22Rv1 (cell line): ENCODE measurements at regions not wholly inside any gene's neighbourhood (a gene's known extent, or its start where the extent isn't known, plus 50 kb on each side); places are given as distances from the start of the nearest gene placed in this dataset.
A peak's percentile ranks its signal among the peaks of the same experiment; 100 is the strongest.

Experiments used
- H3K27ac ChIP-seq: fragments of 450-650 bp; 2 replicates; pipeline ENCODE4 v1.5.1; 2017
- ZFX ChIP-seq: fragments of 450-650 bp; IDR thresholded peaks from 2 replicates; pipeline ENCODE4 v1.6.1; 2017; ENCODE audit warnings: antibody characterized with exemption, borderline replicate concordance
- TF ChIP-seq, protein P1 (sequence below): fragments of 450-650 bp; IDR thresholded peaks from 2 replicates; pipeline ENCODE4 v1.5.1; 2017; ENCODE audit warnings: mild to moderate bottlenecking

GRCh38 chr7:35513828-35514227 lies 181.1 kb downstream of the HERPUD2 start:
- no peak overlapping the region for H3K27ac ChIP-seq
- no peak for TF ChIP-seq ZFX
- TF ChIP-seq, protein P1, sequence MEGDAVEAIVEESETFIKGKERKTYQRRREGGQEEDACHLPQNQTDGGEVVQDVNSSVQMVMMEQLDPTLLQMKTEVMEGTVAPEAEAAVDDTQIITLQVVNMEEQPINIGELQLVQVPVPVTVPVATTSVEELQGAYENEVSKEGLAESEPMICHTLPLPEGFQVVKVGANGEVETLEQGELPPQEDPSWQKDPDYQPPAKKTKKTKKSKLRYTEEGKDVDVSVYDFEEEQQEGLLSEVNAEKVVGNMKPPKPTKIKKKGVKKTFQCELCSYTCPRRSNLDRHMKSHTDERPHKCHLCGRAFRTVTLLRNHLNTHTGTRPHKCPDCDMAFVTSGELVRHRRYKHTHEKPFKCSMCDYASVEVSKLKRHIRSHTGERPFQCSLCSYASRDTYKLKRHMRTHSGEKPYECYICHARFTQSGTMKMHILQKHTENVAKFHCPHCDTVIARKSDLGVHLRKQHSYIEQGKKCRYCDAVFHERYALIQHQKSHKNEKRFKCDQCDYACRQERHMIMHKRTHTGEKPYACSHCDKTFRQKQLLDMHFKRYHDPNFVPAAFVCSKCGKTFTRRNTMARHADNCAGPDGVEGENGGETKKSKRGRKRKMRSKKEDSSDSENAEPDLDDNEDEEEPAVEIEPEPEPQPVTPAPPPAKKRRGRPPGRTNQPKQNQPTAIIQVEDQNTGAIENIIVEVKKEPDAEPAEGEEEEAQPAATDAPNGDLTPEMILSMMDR, result no peak

GRCh38 chr7:35513195-35513594 lies 181.7 kb downstream of the HERPUD2 start:
- TF ChIP-seq ZFX, result no peak
- TF ChIP-seq, protein P1, result no peak
- H3K27ac ChIP-seq, result no peak overlapping the region

DNA sequence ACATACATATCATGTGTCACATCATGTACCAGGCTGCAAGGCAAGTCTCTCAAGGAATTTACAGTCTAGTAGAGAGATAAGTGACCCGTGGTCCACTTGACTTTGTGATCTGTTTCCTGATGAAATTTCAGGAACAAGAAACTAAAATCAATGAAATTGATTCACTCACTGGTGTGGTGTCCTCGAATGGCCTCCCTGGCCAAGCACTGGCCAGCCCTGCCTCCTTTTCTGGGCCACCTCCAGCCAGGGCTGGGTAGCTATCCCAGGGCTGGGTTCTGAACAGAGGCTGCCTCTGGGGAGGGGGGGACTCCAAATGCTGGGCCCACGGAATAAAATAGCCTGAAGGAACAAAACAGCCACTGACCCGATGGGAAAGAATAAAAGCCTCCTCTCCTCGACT lies 182.2 kb downstream of the HERPUD2 start:
- no peak for TF ChIP-seq ZFX
- TF ChIP-seq, protein P1, result no peak
- H3K27ac ChIP-seq, result no peak overlapping the region

- TF ChIP-seq, protein P1, result 0 out of 2 replicates have a peak, but pooled peaks have one; percentile 7
- no peak for TF ChIP-seq ZFX
- no peak overlapping the region for H3K27ac ChIP-seq
Measured at GRCh38 chr7:35508623-35509400, 186.1 kb downstream of the HERPUD2 start.

DNA sequence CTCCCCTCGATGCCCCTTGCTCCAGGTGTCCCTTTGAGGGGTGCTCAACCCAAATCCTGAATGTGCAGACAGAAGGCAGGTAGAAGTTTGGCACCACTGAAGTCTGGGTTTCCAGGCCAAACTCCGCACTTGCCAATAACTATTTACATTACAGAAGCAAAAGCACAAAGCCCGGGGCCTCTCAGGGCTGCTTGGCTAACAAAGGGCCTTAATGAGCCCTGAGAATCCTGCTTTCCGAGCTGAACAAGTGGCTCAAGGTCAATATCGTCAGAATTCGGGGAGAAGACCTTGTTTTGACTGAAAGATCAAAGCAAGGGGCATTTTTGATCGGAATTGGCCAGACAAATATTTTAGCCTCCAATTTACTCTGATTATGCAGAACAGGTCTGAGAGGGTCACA lies 189.9 kb downstream of the HERPUD2 start:
- H3K27ac ChIP-seq, result no peak overlapping the region
- TF ChIP-seq, protein P1, result no peak
- TF ChIP-seq ZFX, result no peak

- TF ChIP-seq, protein P1, result no peak
- no peak overlapping the region for H3K27ac ChIP-seq
Measured at GRCh38 chr7:35504365-35504764, 190.6 kb downstream of the HERPUD2 start.

DNA sequence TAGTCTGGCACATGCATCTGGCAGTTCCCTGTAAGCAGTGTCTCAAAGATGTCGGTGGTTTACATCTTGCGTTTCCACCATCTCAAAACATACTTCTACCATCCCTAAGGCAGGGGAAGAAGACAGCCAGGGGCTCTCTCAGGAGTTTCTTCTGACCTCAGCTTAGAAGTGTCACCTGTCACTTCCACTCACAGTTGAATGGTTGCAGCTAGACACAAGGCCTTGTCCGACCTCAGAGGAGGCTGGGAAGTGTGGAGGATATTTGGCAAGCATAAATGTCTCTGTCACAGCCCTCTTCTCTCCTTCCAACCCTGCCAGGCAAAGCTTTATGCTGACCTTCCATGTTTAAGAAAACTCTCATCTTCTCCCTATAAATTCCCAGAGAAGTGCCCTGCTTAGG lies 193.3 kb downstream of the HERPUD2 start:
- no peak overlapping the region for H3K27ac ChIP-seq
- TF ChIP-seq, protein P1, result no peak
- no peak for TF ChIP-seq ZFX
